ENCODE measurements at regions not wholly inside any gene's neighbourhood (a gene's known extent, or its start where the extent isn't known, plus 50 kb on each side); places are given as distances from the start of the nearest gene placed in this dataset.

- TF ChIP-seq EZH2 (IDR thresholded peaks at IDR 0.05; ENCODE audit: insufficient read depth, poor library complexity, severe bottlenecking) (no peak), EZH2phosphoT487 (IDR thresholded peaks at IDR 0.05; ENCODE audit: insufficient read depth, low read depth) (no peak)
These were observed 87.5 kb upstream of the GAS1 start for GRCh38 chr9:87034841-87035240.
